Prostate gland (tissue), 2 donors: ENCODE measurements at regions not wholly inside any gene's neighbourhood (a gene's known extent, or its start where the extent isn't known, plus 50 kb on each side); places are given as distances from the start of the nearest gene placed in this dataset.
"Not testable (repeated sequence)": the region's sequence is repeated elsewhere in the genome, so short reads cannot be mapped to it uniquely, and the experiment has no call there.

Experiments
- DNase-seq: peaks from one replicate; pipeline ENCODE4 v3.0.0-alpha.2; 2019; ENCODE audit warnings: low spot score
- H3K27ac ChIP-seq, 2 donors: fragments of 200-600 bp; sonication (generic); 2 replicates each; pipeline ENCODE4 v1.5.1; 2017 to 2019
- H3K27me3 ChIP-seq: fragments of 200-600 bp; sonication (generic); replicated peaks from 2 replicates; pipeline ENCODE4 v1.5.1; 2019; ENCODE audit not compliant: insufficient read depth
- H3K36me3 ChIP-seq, 2 donors: fragments of 200-600 bp; sonication (generic); 1 replicate in 1 of 2; 2 replicates in 1 of 2; pipeline versions ENCODE4 v1.5.1 to v1.8.1; 2017 to 2019
- H3K4me1 ChIP-seq: fragments of 200-600 bp; sonication (generic); replicated peaks from 2 replicates; pipeline ENCODE4 v1.5.1; 2019
- H3K4me3 ChIP-seq, 2 donors: fragments of 200-600 bp; sonication (generic); 2 replicates each; pipeline ENCODE4 v1.5.1; 2017 to 2019
- H3K9me3 ChIP-seq: fragments of 200-600 bp; sonication (generic); 2 replicates; pipeline ENCODE4 v1.5.1; 2017
- POLR2A ChIP-seq: fragments of 450-650 bp; IDR thresholded peaks from one replicate; pipeline ENCODE4 v1.6.1; 2016; ENCODE audit warnings: antibody characterized with exemption, mild to moderate bottlenecking
- POLR2AphosphoS5 ChIP-seq: sonication (generic); formaldehyde crosslinking; IDR thresholded peaks from one replicate; pipeline ENCODE4 v1.6.1; 2017; ENCODE audit warnings: antibody characterized with exemption
- WGBS: methylation state at CpG from one replicate; pipeline ENCODE4 v1.1.5; 2018; 5-methylcytosine and 5-hydroxymethylcytosine counted together
- intact Hi-C: fragments of 100-400 bp; cut with DNase I; formaldehyde crosslinking; loops from one replicate; pipeline ENCODE4 v1.14.2; 2022
- TF ChIP-seq, protein P1 (sequence below), 4 experiments: fragments of 200-600 bp in 2 of 4; fragments of 450-650 bp in 2 of 4; sonication (generic) in 2 of 4; IDR thresholded peaks; 1 replicate in 3 of 4; 2 replicates in 1 of 4; pipeline ENCODE4 v1.5.1; 2016 to 2019; ENCODE audit warnings: antibody characterized with exemption in 4 of 4, mild to moderate bottlenecking in 2 of 4, moderate library complexity in 2 of 4

DNA sequence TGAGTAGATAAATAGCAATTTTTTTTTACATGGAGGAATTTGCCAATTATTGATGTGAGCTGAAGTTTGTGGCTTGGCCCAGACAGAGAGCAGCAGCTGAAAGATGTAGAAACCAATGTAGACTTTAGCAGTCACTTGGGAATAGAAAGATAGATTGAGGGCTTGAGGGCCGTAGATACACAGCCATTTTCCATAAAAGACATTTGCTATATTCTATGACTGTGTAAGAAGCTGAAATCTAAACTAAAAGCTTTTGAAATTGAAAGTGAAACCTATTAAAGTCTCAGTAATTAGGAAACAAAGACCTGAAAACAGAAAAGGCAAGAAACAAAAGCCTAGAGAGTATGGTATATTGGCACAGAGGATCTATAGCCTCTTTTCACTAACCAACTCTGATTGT lies 332.7 kb downstream of the CENPW start:
- Histone ChIP-seq H3K27me3 (no peaks in the 10 kb centered on the region), H3K4me3 (no peak overlapping the region), H3K27ac (no peak overlapping the region), H3K36me3 (no peaks in the 10 kb centered on the region), H3K4me1 (no peaks in the 10 kb centered on the region), H3K9me3 (no peaks in the 10 kb centered on the region)
- intact Hi-C loops = no loop called here
- TF ChIP-seq POLR2A = no peak
- TF ChIP-seq, protein P1, sequence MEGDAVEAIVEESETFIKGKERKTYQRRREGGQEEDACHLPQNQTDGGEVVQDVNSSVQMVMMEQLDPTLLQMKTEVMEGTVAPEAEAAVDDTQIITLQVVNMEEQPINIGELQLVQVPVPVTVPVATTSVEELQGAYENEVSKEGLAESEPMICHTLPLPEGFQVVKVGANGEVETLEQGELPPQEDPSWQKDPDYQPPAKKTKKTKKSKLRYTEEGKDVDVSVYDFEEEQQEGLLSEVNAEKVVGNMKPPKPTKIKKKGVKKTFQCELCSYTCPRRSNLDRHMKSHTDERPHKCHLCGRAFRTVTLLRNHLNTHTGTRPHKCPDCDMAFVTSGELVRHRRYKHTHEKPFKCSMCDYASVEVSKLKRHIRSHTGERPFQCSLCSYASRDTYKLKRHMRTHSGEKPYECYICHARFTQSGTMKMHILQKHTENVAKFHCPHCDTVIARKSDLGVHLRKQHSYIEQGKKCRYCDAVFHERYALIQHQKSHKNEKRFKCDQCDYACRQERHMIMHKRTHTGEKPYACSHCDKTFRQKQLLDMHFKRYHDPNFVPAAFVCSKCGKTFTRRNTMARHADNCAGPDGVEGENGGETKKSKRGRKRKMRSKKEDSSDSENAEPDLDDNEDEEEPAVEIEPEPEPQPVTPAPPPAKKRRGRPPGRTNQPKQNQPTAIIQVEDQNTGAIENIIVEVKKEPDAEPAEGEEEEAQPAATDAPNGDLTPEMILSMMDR (IDR thresholded peaks at IDR 0.05) = no peak
- 75% methylated on average over 1 of the region's 1 CpG for WGBS
- DNase-seq = no peak

DNA sequence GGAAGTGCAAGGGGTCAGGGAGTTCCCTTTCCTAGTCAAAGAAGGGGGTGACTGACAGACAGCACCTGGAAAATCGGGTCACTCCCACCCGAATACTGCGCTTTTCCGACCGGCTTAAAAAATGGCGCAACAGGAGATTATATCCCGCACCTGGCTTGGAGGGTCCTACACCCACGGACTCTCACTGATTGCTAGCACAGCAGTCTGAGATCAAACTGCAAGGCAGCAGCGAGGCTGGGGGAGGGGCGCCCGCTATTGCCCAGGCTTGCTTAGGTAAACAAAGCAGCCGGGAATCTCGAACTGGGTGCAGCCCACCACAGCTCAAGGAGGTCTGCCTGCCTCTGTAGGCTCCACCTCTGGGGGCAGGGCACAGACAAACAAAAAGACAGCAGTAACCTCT lies 333.8 kb downstream of the CENPW start:
- H3K36me3 ChIP-seq, H3K9me3 ChIP-seq, H3K4me3 ChIP-seq, DNase-seq, H3K4me1 ChIP-seq, intact Hi-C loops, H3K27me3 ChIP-seq, H3K27ac ChIP-seq: not testable (repeated sequence)
- 94% methylated on average over 13 of the region's 13 CpGs for WGBS

DNA sequence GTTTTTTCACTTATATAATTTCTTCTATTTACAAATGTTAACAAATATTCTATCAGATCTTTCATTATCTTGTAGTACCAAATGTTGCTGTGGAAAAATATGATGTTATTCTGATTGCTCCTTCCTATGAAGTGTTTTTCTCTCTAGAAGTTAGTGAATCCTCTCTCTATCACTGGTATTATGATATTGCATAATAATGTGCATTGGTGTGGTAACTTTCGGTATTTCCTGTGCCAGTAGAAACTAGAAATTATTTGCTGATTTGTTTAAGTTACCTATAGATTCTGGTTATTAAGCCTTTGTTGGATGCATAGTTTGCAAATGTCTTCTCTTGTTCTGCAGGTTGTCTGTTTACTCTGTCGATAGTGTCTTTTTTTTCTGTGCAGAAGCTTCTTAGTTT lies 342.5 kb downstream of the CENPW start:
- H3K27ac ChIP-seq = no peak overlapping the region
- intact Hi-C loops = no loop called here

DNA sequence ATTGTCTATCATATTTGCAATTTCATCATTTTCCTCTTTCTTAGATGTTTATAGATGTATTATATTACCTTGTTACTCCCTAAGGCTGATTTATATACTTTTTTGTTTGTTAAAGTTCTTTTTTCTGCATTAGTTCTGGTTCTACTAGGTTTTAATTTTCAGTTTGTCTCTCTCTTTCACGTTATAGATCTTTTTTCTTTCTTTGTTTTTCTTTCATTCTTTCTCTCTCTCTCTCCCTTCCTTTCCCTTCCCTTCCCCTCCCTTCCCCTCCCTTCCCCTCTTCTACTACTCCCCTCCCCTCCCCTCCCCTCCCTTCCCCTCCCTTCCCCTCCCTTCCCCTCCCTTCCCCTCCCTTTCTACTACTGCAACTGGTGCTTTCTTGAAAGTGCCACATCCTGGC lies 345.3 kb downstream of the CENPW start:
- DNase-seq = no peak
- intact Hi-C loops = no loop called here
- Histone ChIP-seq H3K27ac (no peak overlapping the region), H3K27me3 (no peaks in the 10 kb centered on the region), H3K36me3 (no peaks in the 10 kb centered on the region), H3K4me1 (no peaks in the 10 kb centered on the region), H3K9me3 (no peaks in the 10 kb centered on the region), H3K4me3 (no peak overlapping the region)
- no peak for TF ChIP-seq POLR2A
- TF ChIP-seq, protein P1 (IDR thresholded peaks at IDR 0.05) = no peak
- TF ChIP-seq POLR2AphosphoS5 = no peak
- WGBS = 56% methylated on average over 1 of the region's 1 CpG

More for the DNA sequence above, 342.5 kb downstream of the CENPW start:
- no peak overlapping the region for H3K4me3 ChIP-seq
- H3K4me1 ChIP-seq = no peaks in the 10 kb centered on the region
- no peaks in the 10 kb centered on the region for H3K36me3 ChIP-seq
- TF ChIP-seq POLR2AphosphoS5 (no peak), POLR2A (no peak)
- TF ChIP-seq, protein P1 (IDR thresholded peaks at IDR 0.05) = no peak
- no peak for DNase-seq
- H3K9me3 ChIP-seq = no peaks in the 10 kb centered on the region
- 79% methylated on average over 2 of the region's 2 CpGs for WGBS
- H3K27me3 ChIP-seq = no peaks in the 10 kb centered on the region

DNA sequence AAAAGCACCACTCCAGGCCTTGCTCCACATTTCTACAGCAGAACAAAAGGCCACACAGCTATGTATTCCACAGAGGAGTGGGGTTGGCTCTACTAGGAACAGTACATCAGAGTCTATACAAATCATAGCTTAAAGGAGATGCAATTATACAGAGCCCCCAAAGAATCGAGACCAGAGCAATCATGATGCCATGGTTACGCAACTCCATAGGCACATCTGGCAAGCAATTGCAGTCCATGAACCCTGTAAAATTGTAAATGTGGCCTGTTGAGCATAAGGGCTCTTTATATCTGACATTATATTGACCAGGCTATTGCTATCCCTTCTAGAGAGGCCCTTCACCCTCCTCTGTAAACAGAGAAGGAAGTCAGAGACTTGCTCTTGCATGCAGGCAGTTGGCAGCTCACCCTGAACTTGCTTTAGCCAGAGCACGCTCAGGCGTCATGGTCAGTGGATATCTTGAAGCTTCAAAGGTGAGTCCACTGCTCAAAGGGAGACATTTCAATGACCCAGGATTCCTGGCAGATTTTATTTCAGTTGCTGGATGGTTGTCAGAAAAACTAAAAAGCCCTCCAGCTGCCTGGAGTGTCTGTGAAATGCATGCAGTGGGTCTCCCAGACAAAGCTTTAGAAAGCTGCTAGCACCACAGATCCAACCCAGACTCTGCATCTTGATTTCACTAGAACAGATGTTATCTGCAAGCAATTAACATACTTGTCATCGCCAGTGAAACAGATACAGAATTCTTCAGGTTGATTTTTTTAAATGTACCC lies 357.2 kb downstream of the CENPW start:
- Histone ChIP-seq H3K9me3 (no peaks in the 10 kb centered on the region), H3K4me1 (no peaks in the 10 kb centered on the region), H3K27me3 (no peaks in the 10 kb centered on the region), H3K27ac (no peak overlapping the region), H3K4me3 (no peak overlapping the region), H3K36me3 (no peaks in the 10 kb centered on the region)
- intact Hi-C loops = no loop called here
- TF ChIP-seq POLR2A (no peak), POLR2AphosphoS5 (no peak)
- TF ChIP-seq, protein P1 (IDR thresholded peaks at IDR 0.05) = no peak
- 31% methylated on average over 5 of the region's 5 CpGs for WGBS
- no peak for DNase-seq
